SU-DHL-6 (cell line): ENCODE measurements at regions not wholly inside any gene's neighbourhood (a gene's known extent, or its start where the extent isn't known, plus 50 kb on each side); places are given as distances from the start of the nearest gene placed in this dataset.
"Not testable (repeated sequence)": the region's sequence is repeated elsewhere in the genome, so short reads cannot be mapped to it uniquely, and the experiment has no call there.

Source experiments
- H2AFZ ChIP-seq: fragments of 200-600 bp; sonication (generic); 2 replicates; pipeline ENCODE4 v1.6.1; 2014; ENCODE audit warnings: low read depth, mild to moderate bottlenecking, moderate library complexity, mixed read lengths, antibody characterized with exemption, low read length; ENCODE audit not compliant: severe bottlenecking
- H3F3A ChIP-seq: fragments of 200-600 bp; shearing (Covaris generic); 2 replicates; pipeline ENCODE4 v1.6.0; 2016; ENCODE audit warnings: antibody characterized with exemption, mild to moderate bottlenecking; ENCODE audit not compliant: insufficient read depth
- H3K27ac ChIP-seq: fragments of 200-600 bp; sonication (generic); 2 replicates; pipeline ENCODE4 v1.5.1; 2016; ENCODE audit warnings: low read depth, mild to moderate bottlenecking, low read length, moderate library complexity, mixed read lengths
- H3K27me3 ChIP-seq: fragments of 200-600 bp; sonication (generic), shearing (Covaris generic); 2 replicates; pipeline ENCODE4 v1.6.0; 2014; ENCODE audit warnings: mild to moderate bottlenecking, low read length
- H3K36me3 ChIP-seq: fragments of 200-600 bp; sonication (generic); 2 replicates; pipeline ENCODE4 v1.6.1; 2014; ENCODE audit warnings: mild to moderate bottlenecking, low read length, mixed read lengths
- H3K4me2 ChIP-seq: fragments of 300-600, 200-600 bp; shearing (Covaris generic), sonication (generic); 2 replicates; pipeline ENCODE4 v1.6.0; 2014; ENCODE audit warnings: low read length, low read depth, mild to moderate bottlenecking; ENCODE audit not compliant: poor library complexity, severe bottlenecking
- H3K4me3 ChIP-seq: fragments of 200-600 bp; sonication (generic); 2 replicates; pipeline ENCODE4 v1.5.1; 2014; ENCODE audit warnings: antibody characterized with exemption, low read length, mild to moderate bottlenecking, mixed read lengths; ENCODE audit not compliant: insufficient read depth, poor library complexity, severe bottlenecking
- H3K79me2 ChIP-seq: fragments of 200-600 bp; sonication (generic); 2 replicates; pipeline ENCODE4 v1.6.1; 2014; ENCODE audit warnings: mild to moderate bottlenecking, low read length, moderate library complexity; ENCODE audit not compliant: insufficient read depth
- H3K9ac ChIP-seq: fragments of 200-600 bp; sonication (generic); 2 replicates; pipeline ENCODE4 v1.7.0; 2014; ENCODE audit warnings: mild to moderate bottlenecking, low read length
- H3K9me2 ChIP-seq: fragments of 200-600 bp; sonication (generic); replicated peaks from 2 replicates; pipeline ENCODE4 v1.6.1; 2014; ENCODE audit warnings: low read length; ENCODE audit not compliant: insufficient read depth
- H3K9me3 ChIP-seq: fragments of 200-600 bp; sonication (generic); 2 replicates; pipeline ENCODE4 v1.6.1; 2014; ENCODE audit warnings: low read length, mixed read lengths; ENCODE audit not compliant: insufficient read depth
- H4K20me1 ChIP-seq: fragments of 200-600 bp; sonication (generic); 2 replicates; pipeline ENCODE4 v1.6.1; 2014; ENCODE audit warnings: low read depth, mild to moderate bottlenecking, antibody characterized with exemption, low read length, moderate library complexity, mixed read lengths
- EZH2phosphoT487 ChIP-seq: fragments of 200-600 bp; sonication (generic), shearing (Covaris generic); conservative IDR thresholded peaks from 2 replicates; pipeline ENCODE4 v1.6.1; 2018; ENCODE audit warnings: mild to moderate bottlenecking, antibody characterized with exemption, low read length, moderate library complexity, mixed read lengths
- TF ChIP-seq, protein P1 (sequence below): fragments of 200-600 bp; sonication (generic); IDR thresholded peaks from one replicate; pipeline ENCODE4 v1.5.1; 2017; ENCODE audit warnings: antibody characterized with exemption, mild to moderate bottlenecking, low read length, moderate library complexity; ENCODE audit not compliant: insufficient read depth, poor library complexity, severe bottlenecking

DNA sequence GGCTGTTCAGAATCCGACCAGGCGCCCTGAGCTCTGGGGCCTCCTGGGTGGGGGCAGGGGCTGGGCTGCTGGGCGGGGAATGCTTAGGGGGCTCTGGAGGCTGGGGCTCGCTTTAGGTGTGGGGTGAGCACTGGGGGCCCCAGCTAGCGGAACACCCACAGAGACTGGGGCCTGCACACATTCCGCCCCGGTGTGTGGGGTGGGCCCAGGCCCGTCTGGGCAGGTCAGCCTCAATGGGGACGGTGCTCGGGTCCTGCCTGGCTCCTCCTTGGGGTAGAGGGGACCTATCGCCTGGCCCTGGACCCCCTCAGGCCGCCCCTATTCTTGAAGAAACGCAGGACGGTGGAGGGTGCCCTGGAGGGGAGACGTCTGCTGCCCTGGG, 364.8 kb downstream of the TMEM121 start:
- no peak overlapping the region for H3K4me2 ChIP-seq
- no peak for TF ChIP-seq EZH2phosphoT487
- TF ChIP-seq, protein P1, sequence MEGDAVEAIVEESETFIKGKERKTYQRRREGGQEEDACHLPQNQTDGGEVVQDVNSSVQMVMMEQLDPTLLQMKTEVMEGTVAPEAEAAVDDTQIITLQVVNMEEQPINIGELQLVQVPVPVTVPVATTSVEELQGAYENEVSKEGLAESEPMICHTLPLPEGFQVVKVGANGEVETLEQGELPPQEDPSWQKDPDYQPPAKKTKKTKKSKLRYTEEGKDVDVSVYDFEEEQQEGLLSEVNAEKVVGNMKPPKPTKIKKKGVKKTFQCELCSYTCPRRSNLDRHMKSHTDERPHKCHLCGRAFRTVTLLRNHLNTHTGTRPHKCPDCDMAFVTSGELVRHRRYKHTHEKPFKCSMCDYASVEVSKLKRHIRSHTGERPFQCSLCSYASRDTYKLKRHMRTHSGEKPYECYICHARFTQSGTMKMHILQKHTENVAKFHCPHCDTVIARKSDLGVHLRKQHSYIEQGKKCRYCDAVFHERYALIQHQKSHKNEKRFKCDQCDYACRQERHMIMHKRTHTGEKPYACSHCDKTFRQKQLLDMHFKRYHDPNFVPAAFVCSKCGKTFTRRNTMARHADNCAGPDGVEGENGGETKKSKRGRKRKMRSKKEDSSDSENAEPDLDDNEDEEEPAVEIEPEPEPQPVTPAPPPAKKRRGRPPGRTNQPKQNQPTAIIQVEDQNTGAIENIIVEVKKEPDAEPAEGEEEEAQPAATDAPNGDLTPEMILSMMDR: no peak
- H3F3A ChIP-seq: no peaks in the 10 kb centered on the region
- no peak overlapping the region for H3K9ac ChIP-seq
- no peaks in the 10 kb centered on the region for H3K9me2 ChIP-seq
- H3K36me3 ChIP-seq: no peaks in the 10 kb centered on the region
- no peak overlapping the region for H2AFZ ChIP-seq
- no peak overlapping the region for H3K27ac ChIP-seq
- H4K20me1 ChIP-seq: no peaks in the 10 kb centered on the region
- H3K79me2 ChIP-seq: no peaks in the 10 kb centered on the region
- H3K9me3 ChIP-seq: no peaks in the 10 kb centered on the region
- H3K4me3 ChIP-seq: no peak overlapping the region
- H3K27me3 ChIP-seq: no peaks in the 10 kb centered on the region

DNA sequence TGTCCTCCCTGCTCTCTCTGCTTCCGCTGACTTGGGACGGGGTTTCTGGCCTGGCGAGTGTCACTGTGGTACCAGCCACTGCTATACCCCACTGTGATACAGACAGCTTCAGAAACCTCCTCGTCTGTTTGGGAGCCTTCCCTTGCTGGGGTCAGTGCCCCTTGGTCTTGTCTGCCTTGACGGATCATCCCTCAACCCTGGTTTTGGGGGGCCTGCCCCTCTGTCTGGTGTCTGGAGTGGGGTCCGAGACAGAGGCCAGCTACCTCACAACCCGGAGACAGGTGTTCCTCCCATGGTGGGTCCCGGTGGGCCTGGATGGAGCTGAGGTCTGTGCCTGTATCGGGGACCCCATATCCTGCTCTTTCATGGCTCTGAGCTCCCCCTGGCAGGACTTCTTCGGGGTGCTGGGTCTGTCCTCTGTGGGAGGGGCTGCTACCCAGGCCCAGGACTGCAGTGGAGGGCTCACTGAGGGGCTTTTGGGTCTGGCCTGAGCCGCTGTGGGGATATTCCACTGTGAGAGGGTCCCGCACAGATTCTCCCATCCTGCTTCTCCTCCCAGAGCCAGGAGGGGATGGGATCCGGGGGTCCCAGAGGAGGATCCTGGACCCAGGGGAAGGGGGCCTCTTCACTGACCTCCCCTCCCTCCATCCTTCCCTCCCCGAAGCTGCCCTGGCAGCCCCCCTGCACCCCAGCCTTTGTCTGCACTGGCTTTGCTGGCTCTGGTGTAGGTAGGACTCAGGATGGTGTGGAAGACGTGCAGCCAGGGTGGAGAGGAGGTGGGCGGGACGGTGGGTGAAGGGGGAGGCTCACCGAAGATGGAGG, 365.5 kb downstream of the TMEM121 start:
- Histone ChIP-seq H3K9me2 (no peaks in the 10 kb centered on the region), H3K9me3 (no peaks in the 10 kb centered on the region), H3K27me3 (no peaks in the 10 kb centered on the region), H4K20me1 (no peaks in the 10 kb centered on the region), H2AFZ (no peak overlapping the region), H3F3A (no peaks in the 10 kb centered on the region), H3K9ac (no peak overlapping the region), H3K4me3 (no peak overlapping the region), H3K36me3 (no peaks in the 10 kb centered on the region), H3K4me2 (no peak overlapping the region), H3K79me2 (no peaks in the 10 kb centered on the region), H3K27ac (no peak overlapping the region)
- TF ChIP-seq, protein P1: no peak
- no peak for TF ChIP-seq EZH2phosphoT487

DNA sequence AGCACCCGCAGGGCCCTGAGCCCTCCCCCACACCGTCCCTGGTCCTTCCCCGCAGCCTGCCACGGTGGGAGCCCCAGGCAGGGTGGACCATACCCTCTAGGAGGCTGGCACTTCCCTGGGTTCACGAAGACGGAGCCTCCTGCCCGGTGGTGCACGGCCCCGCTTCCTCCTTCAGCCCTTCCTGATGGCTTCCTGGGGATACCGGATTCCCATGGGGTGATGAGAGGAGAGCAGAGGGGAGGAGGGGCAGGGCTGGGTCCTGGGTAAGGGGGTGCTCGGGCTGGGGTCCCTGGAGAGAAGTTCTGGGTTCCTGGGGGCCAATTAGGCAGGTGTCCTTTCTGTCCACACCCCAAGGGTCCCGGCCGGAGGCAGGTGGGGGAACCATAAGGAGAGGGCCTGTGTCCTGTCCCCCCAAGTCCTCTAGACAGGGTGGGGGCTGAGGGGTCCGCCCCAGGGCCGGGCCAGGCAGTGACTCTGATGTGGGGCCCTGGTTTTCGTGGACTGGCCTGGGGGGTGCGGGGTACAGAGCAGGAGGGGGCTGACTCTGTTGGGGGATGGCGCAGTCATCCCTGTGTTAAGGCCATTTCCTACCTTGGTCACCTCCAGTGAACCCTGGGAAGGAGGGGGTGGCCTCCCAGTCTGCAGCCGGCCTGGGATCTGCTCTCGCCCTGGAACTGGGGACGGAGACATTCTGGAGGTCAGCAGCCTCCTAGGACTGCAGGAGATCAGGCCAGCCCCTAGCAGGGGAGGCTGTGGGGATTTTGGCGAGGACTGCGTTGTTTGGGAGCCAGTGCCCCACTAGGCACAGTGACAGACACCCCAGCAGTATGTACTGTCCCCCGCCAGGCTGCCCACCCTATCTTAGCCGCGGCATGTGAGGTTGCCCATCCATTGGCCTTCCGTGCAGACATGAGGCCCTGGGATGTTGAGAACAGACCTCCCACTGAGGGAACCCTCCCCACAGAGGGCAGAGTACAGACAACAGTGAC, 366.4 kb downstream of the TMEM121 start:
- not testable (repeated sequence) for H3K79me2 ChIP-seq, H3K36me3 ChIP-seq, H3K27ac ChIP-seq, H3K4me2 ChIP-seq, H4K20me1 ChIP-seq, H3K4me3 ChIP-seq, H3F3A ChIP-seq, H2AFZ ChIP-seq, H3K9me2 ChIP-seq, H3K9me3 ChIP-seq, H3K27me3 ChIP-seq, H3K9ac ChIP-seq

DNA sequence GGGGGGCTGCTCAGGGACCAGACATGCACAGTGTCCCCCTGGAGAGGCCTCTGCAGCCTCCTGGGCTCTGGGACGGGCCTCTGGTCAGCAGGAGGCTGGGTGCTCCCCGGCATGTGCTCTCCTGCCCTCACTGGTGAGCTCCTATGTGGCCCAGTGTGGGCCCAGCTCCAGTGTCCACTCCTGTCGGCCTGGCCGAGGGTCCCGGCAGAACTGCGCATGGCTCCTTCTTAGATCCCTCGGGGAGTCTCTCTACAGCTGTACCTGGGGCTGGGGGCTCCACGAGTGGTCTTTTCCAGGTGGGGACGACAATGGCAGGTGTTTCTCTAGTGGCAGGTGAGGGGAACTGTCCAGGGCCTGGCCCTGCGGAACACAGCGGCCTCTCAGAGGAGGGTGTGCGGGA, 367.3 kb downstream of the TMEM121 start:
- not testable (repeated sequence) for H3K4me2 ChIP-seq, H3K9me2 ChIP-seq, H3K4me3 ChIP-seq

More for the DNA sequence above, 367.3 kb downstream of the TMEM121 start:
- H4K20me1 ChIP-seq, H2AFZ ChIP-seq, H3K79me2 ChIP-seq, H3F3A ChIP-seq, H3K27ac ChIP-seq, H3K9me3 ChIP-seq, H3K9ac ChIP-seq, H3K36me3 ChIP-seq, H3K27me3 ChIP-seq: not testable (repeated sequence)
